Stomach (tissue), 4 donors: ENCODE measurements at regions not wholly inside any gene's neighbourhood (a gene's known extent, or its start where the extent isn't known, plus 50 kb on each side); places are given as distances from the start of the nearest gene placed in this dataset.
"Not testable (repeated sequence)": the region's sequence is repeated elsewhere in the genome, so short reads cannot be mapped to it uniquely, and the experiment has no call there.

ENCODE experiments used
- EP300 ChIP-seq: sonication (generic); formaldehyde crosslinking; IDR thresholded peaks from one replicate; pipeline ENCODE4 v1.6.1; 2017; ENCODE audit warnings: antibody characterized with exemption
- POLR2A ChIP-seq, 4 donors: fragments of 450-650 bp; IDR thresholded peaks; one replicate each; pipeline ENCODE4 v1.6.1; 2016; ENCODE audit warnings: antibody characterized with exemption in 4 of 4, control low read depth in 2 of 4, mild to moderate bottlenecking in 1 of 4, moderate library complexity in 1 of 4
- POLR2AphosphoS5 ChIP-seq, 3 donors: sonication (generic); formaldehyde crosslinking; IDR thresholded peaks; one replicate each; pipeline ENCODE4 v1.6.1; 2016; ENCODE audit warnings: antibody characterized with exemption in 3 of 3
- TF ChIP-seq, protein P1 (sequence below), 7 experiments: fragments of 450-650 bp in 4 of 7; fragments of 200-600 bp in 3 of 7; sonication (generic) in 3 of 7; IDR thresholded peaks; one replicate each; pipeline ENCODE4 v1.5.1; 2016 to 2019; ENCODE audit warnings: antibody characterized with exemption in 7 of 7, control low read depth in 2 of 7, mild to moderate bottlenecking in 1 of 7

DNA sequence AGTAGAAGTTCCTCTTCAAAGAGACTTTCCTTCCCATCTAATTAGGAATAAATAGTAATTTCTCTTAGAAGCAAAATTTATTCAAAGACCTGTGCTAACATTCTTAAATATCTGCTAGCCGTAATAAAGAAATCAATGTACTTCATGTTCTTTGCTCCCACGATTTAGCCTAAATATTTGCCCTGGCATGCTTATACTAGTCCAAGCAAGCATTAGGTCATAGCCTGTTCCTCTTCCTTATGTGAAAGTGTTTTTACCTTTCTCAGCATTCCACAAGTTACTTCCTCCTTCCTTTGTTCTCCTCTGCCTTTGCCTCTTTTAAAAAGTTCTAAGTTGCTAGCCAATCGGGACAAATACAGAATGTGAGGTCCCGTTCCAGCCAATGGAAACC, 55.6 kb upstream of the PPP1R2C start:
- TF ChIP-seq, protein P1, sequence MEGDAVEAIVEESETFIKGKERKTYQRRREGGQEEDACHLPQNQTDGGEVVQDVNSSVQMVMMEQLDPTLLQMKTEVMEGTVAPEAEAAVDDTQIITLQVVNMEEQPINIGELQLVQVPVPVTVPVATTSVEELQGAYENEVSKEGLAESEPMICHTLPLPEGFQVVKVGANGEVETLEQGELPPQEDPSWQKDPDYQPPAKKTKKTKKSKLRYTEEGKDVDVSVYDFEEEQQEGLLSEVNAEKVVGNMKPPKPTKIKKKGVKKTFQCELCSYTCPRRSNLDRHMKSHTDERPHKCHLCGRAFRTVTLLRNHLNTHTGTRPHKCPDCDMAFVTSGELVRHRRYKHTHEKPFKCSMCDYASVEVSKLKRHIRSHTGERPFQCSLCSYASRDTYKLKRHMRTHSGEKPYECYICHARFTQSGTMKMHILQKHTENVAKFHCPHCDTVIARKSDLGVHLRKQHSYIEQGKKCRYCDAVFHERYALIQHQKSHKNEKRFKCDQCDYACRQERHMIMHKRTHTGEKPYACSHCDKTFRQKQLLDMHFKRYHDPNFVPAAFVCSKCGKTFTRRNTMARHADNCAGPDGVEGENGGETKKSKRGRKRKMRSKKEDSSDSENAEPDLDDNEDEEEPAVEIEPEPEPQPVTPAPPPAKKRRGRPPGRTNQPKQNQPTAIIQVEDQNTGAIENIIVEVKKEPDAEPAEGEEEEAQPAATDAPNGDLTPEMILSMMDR (IDR thresholded peaks at IDR 0.05) = not testable (repeated sequence)
- TF ChIP-seq EP300; POLR2AphosphoS5 (IDR thresholded peaks at IDR 0.05); POLR2A (IDR thresholded peaks at IDR 0.05): not testable (repeated sequence)
